Renal cortex interstitium (tissue), 11 donors: ENCODE measurements at regions not wholly inside any gene's neighbourhood (a gene's known extent, or its start where the extent isn't known, plus 50 kb on each side); places are given as distances from the start of the nearest gene placed in this dataset.

Experiments
- DNase-seq, 11 donors: peaks; one replicate each; pipeline ENCODE4 v3.0.0-alpha.2; 2013; ENCODE audit warnings: low read depth in 9 of 11, low spot score in 4 of 11; ENCODE audit errors: extremely low read depth in 1 of 11

DNA sequence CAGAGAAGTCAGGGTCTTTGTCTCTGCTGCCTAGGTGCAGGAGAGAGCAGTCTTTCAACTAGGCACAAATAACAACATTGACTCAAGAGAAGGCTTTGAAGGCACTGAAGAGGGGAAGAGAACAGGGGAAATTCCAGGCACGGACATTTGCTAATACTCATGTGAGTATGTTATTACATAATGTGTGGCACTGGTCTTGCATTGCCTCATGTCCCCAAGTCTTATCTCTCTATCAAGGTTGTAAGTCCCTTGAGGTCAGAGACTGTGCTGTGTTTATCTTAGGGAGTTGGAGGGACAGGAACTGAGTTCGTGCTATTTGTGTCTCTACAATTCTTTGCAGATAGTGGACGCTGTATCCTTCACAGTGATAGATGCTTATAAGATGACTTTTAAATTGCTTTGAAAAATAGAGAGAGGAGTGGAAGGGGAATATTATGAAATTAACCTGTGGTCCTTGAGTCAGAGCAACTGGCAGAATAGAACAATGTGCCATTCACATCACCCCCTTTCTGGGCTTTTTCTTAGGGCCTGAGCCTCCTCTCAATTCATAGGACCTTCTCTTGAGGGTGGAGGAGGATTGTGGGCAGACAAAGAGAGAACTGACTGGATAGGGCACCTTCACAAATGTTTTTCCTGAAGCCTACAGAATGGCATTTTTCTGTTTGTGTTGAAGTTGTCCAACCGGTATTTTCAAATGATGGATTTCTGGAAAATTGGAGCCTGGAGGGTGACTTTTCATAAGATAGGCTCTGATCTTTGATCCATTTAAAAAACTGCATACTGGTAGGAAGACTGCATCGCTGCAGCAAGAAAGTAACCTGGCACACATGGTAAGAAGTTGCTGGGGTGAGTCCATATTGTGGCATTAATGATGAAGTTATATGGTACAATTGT is 96.6 kb upstream of the CXCR4 start:
- DNase-seq = no peak

DNA sequence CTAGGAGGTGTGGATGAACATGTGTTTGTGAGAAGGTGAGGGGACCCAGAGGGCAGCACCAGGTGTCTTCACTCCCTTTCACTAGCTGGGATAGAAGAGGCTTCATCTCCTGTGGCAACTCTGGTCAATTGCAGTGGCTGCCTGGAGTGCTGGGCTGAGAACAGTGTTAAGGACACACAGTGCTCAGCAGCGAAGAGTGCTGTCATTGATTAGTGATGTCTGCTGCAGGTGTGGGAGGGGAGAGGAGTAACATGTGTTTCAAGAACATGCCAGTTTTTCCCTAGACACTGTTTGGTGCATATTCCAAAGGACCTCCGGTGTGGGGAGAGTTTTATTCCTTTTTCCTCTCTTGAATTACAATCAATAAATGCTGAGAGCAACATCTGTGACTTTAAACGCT is 95.9 kb upstream of the CXCR4 start:
- no peak for DNase-seq

DNA sequence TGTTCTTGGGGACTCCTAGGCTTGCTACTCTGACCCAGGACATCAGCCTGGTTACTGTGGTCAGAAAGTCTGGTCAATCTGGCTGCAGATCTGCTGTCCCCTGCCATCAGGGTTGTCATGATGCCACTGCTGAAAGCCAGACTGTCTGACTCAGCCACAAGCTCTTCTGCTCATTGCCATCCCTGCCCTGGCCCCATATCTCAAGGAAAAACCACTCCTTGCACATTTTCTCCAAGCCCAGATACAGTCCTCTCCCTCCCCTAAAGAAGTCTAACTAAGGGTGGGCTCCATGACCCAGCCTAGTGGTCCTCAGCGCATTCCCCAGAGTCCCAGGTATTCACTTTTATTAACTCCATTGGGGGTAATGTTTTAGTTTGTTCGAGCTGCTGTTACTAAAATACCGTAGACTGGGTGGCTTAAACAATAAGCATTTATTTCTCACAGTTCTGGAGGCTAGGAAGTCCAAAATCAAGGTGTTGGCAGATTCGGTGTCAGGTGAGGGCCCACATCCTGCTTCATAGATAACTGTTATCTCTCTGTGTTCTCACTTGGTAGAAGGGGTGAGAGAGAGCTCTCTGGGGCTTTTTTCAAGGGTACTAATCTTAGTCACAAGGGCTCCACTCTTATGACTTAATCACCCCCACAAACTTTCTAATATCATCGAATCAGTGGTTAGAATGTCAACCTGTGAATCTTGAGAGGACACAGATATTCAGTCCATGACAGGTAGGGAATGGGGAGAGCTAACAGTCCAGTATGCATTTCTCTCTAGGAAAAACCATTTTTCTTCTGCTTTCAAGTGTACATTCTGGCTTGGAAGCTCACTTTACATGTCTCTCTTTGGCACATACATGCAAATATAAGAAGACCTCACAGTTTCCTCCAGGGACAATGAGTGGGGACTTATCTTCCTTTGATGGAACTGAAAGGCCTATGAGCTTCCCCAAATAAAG is 94.8 kb upstream of the CXCR4 start:
- no peak for DNase-seq

DNA sequence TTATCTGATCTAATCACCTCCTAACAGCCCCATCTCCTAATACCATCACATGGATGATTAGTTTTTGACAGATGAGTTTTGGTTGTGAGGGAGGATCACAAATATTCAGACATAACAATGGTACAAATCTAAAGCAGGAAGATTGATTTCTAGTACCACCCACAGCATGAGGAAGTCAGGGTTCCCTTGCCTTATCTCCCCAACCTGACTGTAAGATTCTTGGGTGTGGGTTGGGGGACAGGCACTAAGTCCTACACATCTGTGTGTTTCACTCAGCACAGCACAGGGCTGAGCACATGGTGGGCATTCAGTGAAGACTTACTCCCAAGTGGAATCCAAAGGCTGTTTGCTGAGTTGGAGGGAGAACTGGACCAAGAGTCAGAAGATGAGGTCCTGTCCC is 93.8 kb upstream of the CXCR4 start:
- no peak for DNase-seq

DNA sequence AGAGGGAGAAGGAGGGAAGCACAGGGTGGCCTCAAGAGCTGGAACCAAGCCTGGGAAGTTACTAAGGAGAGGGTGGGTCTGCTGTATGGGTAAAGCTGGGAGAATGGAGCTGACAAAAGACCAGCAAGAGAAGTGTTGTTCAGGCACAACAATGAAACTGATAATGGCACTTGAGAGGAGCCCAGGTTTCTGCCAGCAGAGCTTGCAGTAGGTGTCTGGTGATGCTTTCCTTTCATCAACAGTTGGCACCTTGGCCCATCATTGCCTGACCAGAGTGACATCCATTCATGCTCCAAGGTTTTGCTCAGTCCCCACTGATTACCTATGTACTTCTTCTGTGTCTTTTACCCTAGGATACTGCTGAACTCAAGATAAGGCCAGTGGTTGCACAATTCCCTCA is 92.9 kb upstream of the CXCR4 start:
- DNase-seq = no peak

DNA sequence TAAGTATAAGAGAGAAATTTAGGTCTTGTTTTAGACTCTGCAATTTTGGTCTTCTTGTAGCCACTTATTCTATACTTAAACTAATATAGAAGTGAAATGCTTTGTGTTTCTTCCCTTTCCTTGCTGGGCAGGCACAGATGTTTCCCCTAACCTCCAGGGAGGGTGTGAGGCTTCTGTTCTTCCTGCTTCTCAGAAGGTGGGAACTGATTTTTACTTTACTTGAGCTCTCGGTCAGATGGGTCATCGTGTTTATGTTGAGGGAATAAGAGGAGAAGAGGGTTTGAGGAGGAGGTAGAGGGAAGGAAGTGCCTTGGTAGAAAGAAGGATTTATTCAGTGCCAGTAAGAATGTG is 92.5 kb upstream of the CXCR4 start:
- no peak for DNase-seq

DNA sequence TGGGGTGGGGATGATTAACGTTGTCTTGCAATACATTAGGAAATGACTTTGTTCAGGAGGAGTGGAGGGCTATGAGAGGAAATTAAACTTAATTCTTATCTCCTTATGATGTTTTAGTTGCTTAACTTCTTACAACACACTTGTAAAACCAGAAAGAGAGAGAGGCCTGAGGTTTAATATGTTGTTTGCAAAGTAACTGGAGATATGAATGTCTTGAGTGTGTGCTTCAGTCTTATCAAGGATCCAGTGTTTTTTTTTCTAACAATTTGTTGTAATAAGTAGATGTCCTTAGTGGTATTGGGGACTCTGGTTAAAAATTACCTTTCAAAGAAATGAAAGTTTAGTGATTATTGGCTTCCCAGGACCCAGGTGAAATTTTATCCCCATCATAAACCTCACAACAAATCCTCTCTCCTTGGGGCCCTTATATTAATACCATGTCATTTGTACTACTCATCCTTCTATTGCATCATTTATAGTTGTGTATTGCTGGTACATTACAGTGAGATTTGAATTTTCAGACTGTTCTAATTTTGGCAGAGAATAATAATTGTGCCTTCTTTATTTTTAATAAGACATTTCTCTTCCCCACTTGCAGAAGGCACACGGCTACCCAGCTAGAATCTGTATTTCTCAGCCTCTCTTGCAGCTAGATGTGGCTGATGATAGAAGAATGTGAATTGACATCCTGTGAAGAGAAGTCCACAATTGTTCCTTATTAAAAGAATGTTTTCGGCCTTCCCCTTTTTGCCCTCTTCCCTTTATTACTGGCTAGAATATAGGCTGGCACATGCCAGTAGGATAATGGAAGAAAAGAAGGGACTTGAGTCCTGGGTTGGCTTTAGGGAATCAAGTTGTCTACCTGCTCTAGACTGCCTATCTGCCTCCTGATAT is 91.9 kb upstream of the CXCR4 start:
- no peak for DNase-seq

DNA sequence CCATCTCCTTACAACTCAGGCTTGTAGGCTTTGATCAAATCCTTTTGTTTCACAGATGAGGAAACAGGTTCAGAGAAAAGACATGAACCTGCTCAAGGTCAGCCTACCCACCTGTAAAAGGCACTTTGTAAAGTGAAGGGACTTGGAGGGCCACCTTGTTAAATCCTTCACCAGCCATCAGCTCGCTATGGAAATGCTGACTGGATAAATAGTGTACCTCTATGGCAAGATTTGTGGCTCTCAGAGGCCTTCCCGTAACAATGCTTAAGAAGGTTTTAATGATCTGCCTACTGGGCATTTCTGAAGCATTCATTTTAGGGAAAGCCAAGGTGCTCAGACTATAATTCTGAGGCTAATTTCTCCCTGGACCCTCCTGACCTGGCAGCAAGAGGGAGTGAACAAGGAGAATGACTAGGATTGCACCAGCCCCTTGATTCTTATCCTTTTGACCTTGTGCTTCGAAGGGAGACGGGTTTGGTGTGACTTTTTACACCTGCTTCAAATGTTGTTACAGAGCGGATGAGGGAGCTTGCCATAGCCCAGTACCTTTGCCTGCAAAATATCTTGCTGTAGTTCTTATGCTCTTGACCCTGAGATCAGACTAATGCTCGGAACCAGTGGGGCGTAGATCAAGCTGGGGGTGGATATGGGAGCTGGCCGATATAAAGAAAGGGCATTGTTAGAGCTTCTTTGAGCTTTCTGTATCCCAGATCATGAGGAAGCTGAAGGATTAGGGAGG is 90.9 kb upstream of the CXCR4 start:
- DNase-seq = peak in 2 of 11 donors; percentile 29 to 36

DNA sequence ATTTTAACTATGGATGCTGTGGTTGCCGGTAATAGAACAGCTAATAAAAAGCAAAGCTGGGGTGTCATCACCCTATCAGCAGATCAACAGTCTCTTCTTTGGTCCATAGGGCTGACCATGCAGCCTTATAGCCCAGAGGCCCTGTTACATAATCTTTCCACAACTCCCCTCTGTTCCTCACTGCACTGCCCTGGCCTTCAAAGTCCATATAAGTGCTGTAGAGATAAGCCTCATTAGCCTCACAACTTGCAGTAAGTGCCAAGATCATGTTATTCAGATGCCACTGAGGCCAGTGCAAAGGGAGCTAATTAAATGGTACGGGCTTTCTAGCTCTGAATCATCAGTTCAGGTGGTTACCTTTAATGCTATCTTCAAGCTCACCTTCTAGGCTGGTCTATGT is 89.7 kb upstream of the CXCR4 start:
- DNase-seq = no peak

DNA sequence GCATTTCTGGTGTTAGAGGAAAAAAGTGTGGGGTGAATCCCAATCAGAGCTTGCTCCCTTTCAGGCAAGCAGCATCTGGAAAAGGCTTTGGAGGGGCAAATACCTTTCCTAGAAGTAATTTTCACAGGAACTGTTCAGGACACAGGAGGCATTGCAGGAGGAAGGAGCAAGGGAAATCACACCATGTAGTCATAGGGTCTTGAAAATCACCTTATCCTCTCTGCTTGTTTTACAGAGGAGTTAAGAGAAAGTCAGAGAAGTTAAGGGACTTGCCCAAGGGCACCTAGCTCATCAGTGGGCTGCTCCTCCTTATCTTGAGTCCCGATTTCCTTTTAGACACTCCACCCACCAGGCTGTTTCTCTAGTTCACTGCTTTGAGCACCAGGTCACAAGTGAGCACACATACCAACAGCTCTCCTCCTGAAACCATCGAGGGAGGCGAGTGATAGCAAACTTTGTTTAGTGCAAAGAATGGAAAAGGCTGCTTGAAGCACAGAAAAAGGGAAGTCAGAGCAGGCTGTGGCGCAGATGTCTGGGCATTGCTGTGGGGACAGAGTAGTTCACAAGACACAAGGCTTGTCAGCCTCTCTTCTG is 89.2 kb upstream of the CXCR4 start:
- DNase-seq = no peak

DNA sequence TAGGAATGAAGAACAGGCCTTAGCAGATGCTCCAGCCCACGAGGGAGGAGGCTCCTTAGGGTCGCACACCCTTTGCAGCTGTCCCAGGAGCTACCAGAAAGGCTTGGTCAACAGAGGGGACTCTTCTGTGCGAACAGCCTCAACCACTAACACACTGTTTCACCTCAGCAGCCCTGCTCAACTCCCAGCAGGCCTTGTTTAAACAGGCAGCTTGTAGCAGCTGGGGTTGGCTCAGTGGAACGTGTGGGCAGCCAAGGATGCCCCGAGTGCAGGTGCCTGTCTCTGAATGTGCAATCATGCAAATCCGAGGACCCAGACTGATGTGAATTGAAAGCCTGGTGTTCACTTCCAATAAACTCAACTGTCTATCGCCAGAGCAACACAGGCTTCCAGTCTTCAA is 88.7 kb upstream of the CXCR4 start:
- DNase-seq = no peak

DNA sequence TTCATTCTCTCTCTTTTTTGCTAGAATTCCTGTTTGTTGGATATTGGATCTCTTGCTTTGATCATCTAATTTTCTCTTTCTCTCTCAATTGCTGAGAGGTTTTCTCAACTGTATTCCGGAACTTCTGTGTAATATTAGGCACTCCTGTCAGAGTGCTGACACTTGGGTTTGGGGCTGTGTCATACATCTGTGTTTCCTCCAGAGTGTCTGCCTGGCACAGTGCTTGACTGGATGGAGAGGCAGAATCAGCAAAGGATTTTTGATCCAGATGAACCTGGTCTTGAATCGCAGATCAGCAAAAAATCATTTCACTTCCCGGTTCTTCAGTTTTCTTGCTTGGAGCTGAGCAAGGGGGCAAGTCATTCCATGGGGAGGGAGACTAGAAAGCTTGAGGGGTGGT is 87.7 kb upstream of the CXCR4 start:
- DNase-seq = no peak

DNA sequence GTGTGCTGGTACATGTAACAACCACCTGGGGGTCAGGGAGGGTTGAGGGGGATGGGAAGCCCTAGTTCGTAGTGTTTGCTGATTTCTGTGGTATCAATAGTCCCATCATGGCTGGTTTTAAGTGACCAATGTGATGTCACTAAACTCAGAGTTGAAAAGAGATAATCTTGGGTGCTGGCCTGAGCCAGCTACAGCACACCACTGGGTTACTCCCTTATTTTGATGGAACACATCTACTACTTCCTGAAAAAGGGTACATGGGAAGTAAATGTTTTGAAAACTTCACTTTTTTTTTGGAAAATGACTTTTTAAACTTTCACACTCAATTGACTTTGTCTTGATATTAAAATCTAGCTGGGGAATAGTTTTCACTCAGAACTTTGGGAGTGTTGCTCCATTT is 87.0 kb upstream of the CXCR4 start:
- DNase-seq = no peak

DNA sequence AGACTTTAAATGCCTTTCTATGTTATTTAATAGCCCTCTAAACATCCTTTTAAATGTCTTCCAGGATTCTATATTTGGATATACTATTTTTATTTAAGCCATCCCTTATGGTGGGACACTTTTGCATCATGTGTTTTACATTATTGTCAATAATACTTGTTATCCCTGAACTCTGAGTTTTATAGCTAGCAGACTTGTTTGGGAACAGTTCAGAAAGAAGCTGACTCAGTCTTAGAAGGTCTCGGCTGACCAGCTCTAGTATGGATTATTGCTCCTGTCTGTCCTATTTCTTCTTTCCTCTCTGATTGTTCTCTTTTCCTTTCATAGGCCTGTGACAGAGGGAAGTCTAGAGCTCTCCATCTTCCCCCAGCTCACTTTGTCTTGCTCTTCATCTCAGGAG is 77.3 kb upstream of the CXCR4 start:
- no peak for DNase-seq

DNA sequence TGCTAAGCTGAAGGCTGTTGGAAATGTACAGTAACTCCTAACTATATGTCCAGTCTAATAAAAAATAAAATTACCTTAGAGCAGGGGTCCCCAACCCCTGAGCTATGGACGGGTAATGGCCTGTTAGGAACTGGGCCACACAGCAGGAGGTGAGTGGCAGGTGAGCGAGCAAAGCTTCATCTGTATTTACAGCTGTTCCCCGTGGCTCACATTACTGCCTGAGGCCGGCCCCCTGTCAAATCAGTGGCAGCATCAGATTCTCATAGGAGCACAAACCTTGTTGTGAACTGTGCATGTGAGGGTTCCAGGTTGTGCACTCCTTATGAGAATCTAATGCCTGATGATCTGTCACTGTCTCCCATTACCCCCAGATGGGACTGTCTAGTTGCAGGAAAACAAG is 73.1 kb upstream of the CXCR4 start:
- DNase-seq = no peak

DNA sequence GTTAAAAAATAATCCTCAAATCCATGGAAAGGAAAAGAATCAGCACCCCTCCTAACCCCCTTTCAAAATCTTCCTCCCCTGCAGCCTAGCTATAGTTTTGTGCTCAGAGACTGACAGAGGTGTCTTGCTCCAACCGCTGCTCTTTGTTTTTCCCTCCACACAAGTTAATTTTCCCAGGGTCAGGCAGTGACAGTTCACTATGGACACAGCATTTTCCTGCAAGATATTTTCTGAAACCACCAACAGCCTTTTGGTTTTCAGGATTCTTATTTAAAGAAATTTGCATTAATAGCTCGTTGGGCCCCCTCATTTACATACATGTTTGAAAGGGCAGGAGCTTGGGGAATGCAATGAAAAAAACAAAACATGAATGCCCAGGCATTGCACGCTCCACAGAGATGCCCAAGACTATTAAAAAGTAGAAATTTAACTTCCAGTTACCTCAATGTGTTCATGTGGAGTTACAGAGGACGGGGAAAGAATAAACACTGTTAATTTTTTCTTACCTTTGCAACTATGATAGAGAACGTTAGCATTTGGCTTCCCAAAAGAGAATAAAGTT is 71.4 kb upstream of the CXCR4 start:
- DNase-seq = no peak

DNA sequence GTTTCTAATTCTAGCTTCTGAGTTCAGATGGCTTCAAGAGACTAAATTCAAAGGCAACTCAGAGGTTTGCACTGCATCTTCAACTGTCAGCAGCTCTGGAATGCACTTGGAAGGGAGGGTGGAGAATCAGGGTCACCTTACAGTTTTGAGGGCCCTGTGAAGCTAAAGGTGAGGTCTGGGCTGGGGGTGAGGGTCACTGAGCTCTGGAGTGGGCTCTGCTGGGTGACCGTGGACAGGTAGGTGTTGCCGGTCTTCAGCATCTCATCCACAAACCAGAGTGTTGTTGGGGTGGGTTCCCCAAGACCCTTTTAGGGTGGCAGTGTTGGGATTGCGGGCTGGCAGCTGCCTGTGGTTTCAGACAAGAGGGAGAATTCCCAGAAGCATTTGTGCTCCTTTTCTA is 70.1 kb upstream of the CXCR4 start:
- no peak for DNase-seq
